Breast epithelium (tissue), 3 donors: ENCODE measurements at regions not wholly inside any gene's neighbourhood (a gene's known extent, or its start where the extent isn't known, plus 50 kb on each side); places are given as distances from the start of the nearest gene placed in this dataset.
"Not testable (repeated sequence)": the region's sequence is repeated elsewhere in the genome, so short reads cannot be mapped to it uniquely, and the experiment has no call there.

Source experiments
- CTCF ChIP-seq, 3 donors: fragments of 450-650 bp; IDR thresholded peaks; one replicate each; pipeline ENCODE4 v1.5.1; 2016 to 2017; ENCODE audit warnings: antibody characterized with exemption in 3 of 3, mild to moderate bottlenecking in 3 of 3, moderate library complexity in 3 of 3
- POLR2A ChIP-seq: fragments of 450-650 bp; IDR thresholded peaks from one replicate; pipeline ENCODE4 v1.6.1; 2016; ENCODE audit warnings: antibody characterized with exemption, mild to moderate bottlenecking, moderate library complexity
- POLR2AphosphoS5 ChIP-seq, 3 donors: sonication (generic); formaldehyde crosslinking; IDR thresholded peaks; one replicate each; pipeline ENCODE4 v1.6.1; 2017; ENCODE audit warnings: antibody characterized with exemption in 3 of 3

GRCh38 chr9:62807424-62807823 lies 1617.6 kb downstream of the SPATA31A7 start:
- TF ChIP-seq POLR2A; CTCF (IDR thresholded peaks at IDR 0.05); POLR2AphosphoS5 (IDR thresholded peaks at IDR 0.05): not testable (repeated sequence)
